K562 (cell line): ENCODE measurements at regions not wholly inside any gene's neighbourhood (a gene's known extent, or its start where the extent isn't known, plus 50 kb on each side); places are given as distances from the start of the nearest gene placed in this dataset.

Source experiments
- TF ChIP-seq, protein P1 (sequence below): fragments of 200-600 bp; sonication (generic); IDR thresholded peaks from one replicate; pipeline ENCODE4 v1.6.1; 2012; ENCODE audit warnings: mild to moderate bottlenecking, low read depth, low read length, inconsistent platforms

DNA sequence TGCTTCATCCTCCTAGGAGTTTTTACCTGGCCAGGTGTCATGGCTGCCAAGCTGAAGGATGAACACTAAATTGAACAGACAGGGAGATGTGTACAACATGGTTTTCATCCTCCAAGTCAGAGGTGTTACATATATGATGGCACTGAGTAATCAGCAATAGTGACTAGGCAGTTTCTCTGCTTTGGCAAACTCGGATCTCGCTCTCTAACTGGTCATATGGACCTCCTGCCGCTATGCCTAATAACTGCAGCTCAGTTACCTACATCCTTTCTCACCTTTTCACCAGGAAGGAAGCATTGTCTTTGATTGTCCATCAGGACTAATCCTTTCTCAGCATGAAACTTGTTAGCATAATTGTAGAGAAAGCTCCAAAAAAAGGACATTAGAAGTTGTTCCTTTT is 175.9 kb upstream of the PLSCR5 start (continued):
- TF ChIP-seq, protein P1, sequence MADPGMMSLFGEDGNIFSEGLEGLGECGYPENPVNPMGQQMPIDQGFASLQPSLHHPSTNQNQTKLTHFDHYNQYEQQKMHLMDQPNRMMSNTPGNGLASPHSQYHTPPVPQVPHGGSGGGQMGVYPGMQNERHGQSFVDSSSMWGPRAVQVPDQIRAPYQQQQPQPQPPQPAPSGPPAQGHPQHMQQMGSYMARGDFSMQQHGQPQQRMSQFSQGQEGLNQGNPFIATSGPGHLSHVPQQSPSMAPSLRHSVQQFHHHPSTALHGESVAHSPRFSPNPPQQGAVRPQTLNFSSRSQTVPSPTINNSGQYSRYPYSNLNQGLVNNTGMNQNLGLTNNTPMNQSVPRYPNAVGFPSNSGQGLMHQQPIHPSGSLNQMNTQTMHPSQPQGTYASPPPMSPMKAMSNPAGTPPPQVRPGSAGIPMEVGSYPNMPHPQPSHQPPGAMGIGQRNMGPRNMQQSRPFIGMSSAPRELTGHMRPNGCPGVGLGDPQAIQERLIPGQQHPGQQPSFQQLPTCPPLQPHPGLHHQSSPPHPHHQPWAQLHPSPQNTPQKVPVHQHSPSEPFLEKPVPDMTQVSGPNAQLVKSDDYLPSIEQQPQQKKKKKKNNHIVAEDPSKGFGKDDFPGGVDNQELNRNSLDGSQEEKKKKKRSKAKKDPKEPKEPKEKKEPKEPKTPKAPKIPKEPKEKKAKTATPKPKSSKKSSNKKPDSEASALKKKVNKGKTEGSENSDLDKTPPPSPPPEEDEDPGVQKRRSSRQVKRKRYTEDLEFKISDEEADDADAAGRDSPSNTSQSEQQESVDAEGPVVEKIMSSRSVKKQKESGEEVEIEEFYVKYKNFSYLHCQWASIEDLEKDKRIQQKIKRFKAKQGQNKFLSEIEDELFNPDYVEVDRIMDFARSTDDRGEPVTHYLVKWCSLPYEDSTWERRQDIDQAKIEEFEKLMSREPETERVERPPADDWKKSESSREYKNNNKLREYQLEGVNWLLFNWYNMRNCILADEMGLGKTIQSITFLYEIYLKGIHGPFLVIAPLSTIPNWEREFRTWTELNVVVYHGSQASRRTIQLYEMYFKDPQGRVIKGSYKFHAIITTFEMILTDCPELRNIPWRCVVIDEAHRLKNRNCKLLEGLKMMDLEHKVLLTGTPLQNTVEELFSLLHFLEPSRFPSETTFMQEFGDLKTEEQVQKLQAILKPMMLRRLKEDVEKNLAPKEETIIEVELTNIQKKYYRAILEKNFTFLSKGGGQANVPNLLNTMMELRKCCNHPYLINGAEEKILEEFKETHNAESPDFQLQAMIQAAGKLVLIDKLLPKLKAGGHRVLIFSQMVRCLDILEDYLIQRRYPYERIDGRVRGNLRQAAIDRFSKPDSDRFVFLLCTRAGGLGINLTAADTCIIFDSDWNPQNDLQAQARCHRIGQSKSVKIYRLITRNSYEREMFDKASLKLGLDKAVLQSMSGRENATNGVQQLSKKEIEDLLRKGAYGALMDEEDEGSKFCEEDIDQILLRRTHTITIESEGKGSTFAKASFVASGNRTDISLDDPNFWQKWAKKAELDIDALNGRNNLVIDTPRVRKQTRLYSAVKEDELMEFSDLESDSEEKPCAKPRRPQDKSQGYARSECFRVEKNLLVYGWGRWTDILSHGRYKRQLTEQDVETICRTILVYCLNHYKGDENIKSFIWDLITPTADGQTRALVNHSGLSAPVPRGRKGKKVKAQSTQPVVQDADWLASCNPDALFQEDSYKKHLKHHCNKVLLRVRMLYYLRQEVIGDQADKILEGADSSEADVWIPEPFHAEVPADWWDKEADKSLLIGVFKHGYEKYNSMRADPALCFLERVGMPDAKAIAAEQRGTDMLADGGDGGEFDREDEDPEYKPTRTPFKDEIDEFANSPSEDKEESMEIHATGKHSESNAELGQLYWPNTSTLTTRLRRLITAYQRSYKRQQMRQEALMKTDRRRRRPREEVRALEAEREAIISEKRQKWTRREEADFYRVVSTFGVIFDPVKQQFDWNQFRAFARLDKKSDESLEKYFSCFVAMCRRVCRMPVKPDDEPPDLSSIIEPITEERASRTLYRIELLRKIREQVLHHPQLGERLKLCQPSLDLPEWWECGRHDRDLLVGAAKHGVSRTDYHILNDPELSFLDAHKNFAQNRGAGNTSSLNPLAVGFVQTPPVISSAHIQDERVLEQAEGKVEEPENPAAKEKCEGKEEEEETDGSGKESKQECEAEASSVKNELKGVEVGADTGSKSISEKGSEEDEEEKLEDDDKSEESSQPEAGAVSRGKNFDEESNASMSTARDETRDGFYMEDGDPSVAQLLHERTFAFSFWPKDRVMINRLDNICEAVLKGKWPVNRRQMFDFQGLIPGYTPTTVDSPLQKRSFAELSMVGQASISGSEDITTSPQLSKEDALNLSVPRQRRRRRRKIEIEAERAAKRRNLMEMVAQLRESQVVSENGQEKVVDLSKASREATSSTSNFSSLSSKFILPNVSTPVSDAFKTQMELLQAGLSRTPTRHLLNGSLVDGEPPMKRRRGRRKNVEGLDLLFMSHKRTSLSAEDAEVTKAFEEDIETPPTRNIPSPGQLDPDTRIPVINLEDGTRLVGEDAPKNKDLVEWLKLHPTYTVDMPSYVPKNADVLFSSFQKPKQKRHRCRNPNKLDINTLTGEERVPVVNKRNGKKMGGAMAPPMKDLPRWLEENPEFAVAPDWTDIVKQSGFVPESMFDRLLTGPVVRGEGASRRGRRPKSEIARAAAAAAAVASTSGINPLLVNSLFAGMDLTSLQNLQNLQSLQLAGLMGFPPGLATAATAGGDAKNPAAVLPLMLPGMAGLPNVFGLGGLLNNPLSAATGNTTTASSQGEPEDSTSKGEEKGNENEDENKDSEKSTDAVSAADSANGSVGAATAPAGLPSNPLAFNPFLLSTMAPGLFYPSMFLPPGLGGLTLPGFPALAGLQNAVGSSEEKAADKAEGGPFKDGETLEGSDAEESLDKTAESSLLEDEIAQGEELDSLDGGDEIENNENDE, result no peak
